Ishikawa (cell line): ENCODE measurements at regions not wholly inside any gene's neighbourhood (a gene's known extent, or its start where the extent isn't known, plus 50 kb on each side); places are given as distances from the start of the nearest gene placed in this dataset.

Experiments
- CEBPB ChIP-seq: IDR thresholded peaks from 2 replicates; pipeline ENCODE4 v1.6.1; 2012
- CREB1 ChIP-seq: IDR thresholded peaks from 2 replicates; pipeline ENCODE4 v1.6.1; 2012; ENCODE audit warnings: low read depth
- EGR1 ChIP-seq: IDR thresholded peaks from 2 replicates; pipeline ENCODE4 v1.6.1; 2012
- EP300 ChIP-seq: IDR thresholded peaks from 2 replicates; pipeline ENCODE4 v1.6.1; 2012; ENCODE audit warnings: borderline replicate concordance
- FOXM1 ChIP-seq: IDR thresholded peaks from 2 replicates; pipeline ENCODE4 v1.6.1; 2012; ENCODE audit warnings: low read depth, borderline replicate concordance
- NFIC ChIP-seq: IDR thresholded peaks from 2 replicates; pipeline ENCODE4 v1.6.1; 2012
- RAD21 ChIP-seq: IDR thresholded peaks from 2 replicates; pipeline ENCODE4 v1.6.1; 2012; ENCODE audit warnings: low read depth
- TAF1 ChIP-seq: IDR thresholded peaks from 2 replicates; pipeline ENCODE4 v1.6.1; 2012; ENCODE audit warnings: low read depth, mild to moderate bottlenecking
- TCF12 ChIP-seq: IDR thresholded peaks from 2 replicates; pipeline ENCODE4 v1.6.1; 2012; ENCODE audit warnings: low read depth
- TEAD4 ChIP-seq: IDR thresholded peaks from 2 replicates; pipeline ENCODE4 v1.6.1; 2012
- YY1 ChIP-seq: IDR thresholded peaks from 2 replicates; pipeline ENCODE4 v1.6.1; 2012; ENCODE audit warnings: low read depth
- ZBTB7A ChIP-seq: IDR thresholded peaks from 2 replicates; pipeline ENCODE4 v1.6.1; 2012; ENCODE audit warnings: low read depth
- TF ChIP-seq, protein P1 (sequence below): IDR thresholded peaks from 2 replicates; pipeline ENCODE4 v1.6.1; 2012
- TF ChIP-seq, protein P2 (sequence below): IDR thresholded peaks from 2 replicates; pipeline ENCODE4 v1.6.1; 2012; ENCODE audit warnings: low read depth, mild to moderate bottlenecking
- TF ChIP-seq, protein P3 (sequence below): IDR thresholded peaks from 2 replicates; pipeline ENCODE4 v1.6.1; 2012

DNA sequence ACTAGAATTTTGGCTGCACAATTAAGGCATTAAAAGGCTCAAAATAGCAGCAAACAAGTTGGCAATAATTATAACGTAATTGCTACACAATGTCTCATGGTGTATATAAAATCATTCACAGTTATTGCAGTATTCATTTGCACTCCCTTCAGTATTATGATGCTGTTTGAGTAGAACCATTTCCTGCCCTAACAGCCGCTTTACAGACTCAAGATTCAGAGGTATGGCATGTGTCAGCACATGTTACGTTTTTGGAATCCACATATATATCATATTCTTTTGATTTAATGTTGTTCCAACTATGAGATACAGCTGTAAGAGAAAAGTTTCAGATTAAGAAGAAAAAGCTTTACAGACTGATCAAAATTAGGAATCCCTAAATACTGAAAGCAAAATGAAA is 56.3 kb upstream of the NCKAP5 start:
- no peak for TF ChIP-seq TCF12
- TF ChIP-seq, protein P1, sequence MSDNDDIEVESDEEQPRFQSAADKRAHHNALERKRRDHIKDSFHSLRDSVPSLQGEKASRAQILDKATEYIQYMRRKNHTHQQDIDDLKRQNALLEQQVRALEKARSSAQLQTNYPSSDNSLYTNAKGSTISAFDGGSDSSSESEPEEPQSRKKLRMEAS, result no peak
- no peak for TF ChIP-seq TEAD4
- TF ChIP-seq, protein P2, sequence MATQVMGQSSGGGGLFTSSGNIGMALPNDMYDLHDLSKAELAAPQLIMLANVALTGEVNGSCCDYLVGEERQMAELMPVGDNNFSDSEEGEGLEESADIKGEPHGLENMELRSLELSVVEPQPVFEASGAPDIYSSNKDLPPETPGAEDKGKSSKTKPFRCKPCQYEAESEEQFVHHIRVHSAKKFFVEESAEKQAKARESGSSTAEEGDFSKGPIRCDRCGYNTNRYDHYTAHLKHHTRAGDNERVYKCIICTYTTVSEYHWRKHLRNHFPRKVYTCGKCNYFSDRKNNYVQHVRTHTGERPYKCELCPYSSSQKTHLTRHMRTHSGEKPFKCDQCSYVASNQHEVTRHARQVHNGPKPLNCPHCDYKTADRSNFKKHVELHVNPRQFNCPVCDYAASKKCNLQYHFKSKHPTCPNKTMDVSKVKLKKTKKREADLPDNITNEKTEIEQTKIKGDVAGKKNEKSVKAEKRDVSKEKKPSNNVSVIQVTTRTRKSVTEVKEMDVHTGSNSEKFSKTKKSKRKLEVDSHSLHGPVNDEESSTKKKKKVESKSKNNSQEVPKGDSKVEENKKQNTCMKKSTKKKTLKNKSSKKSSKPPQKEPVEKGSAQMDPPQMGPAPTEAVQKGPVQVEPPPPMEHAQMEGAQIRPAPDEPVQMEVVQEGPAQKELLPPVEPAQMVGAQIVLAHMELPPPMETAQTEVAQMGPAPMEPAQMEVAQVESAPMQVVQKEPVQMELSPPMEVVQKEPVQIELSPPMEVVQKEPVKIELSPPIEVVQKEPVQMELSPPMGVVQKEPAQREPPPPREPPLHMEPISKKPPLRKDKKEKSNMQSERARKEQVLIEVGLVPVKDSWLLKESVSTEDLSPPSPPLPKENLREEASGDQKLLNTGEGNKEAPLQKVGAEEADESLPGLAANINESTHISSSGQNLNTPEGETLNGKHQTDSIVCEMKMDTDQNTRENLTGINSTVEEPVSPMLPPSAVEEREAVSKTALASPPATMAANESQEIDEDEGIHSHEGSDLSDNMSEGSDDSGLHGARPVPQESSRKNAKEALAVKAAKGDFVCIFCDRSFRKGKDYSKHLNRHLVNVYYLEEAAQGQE, result no peak
- TF ChIP-seq EGR1, result no peak
- no peak for TF ChIP-seq FOXM1
- TF ChIP-seq YY1, result no peak
- TF ChIP-seq ZBTB7A, result no peak
- no peak for TF ChIP-seq CREB1
- no peak for TF ChIP-seq EP300
- no peak for TF ChIP-seq RAD21

DNA sequence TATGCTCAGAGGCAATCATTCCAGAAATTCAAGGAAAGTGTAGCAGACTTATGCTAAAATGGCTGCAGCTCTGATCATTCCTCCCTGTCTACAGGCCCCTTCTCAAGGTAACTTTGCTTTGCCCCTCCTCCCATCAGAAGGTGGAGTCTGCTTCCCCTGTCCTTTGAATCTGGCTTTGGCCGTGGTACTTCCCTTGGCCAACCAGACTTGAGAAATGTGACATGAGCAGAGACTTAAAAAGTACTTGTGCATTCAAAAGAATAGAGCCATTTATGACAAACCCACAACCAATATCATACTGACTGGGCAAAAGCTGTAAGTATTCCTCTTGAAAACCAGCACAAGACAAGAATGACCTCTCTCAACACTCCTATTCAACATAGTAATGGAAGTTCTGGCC is 59.5 kb upstream of the NCKAP5 start:
- TF ChIP-seq TCF12 (no peak), EP300 (no peak), TAF1 (no peak), ZBTB7A (no peak), CREB1 (no peak), NFIC (no peak), FOXM1 (no peak)
- TF ChIP-seq, protein P2, result no peak
- TF ChIP-seq, protein P1, result no peak

DNA sequence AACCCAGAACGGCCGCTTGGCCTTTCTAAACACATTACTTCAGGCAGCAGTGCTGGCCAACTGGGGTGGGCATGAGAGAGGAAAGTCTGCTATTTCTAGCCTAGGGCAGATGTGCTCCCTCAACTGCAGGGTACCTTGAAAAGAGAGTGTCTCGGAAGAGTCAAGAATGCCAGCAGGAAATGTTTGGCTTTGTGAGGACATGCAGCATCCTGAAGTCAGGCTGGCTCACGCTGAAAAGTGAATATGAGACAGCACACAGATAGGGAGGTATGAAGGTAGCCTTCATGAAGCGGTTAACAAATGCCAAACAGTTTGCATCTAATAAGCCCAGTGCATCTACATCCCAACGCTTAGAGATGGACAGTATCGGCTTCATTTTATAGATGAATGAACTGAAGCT is 65.0 kb upstream of the NCKAP5 start:
- TF ChIP-seq EP300, result no peak
- TF ChIP-seq, protein P3, sequence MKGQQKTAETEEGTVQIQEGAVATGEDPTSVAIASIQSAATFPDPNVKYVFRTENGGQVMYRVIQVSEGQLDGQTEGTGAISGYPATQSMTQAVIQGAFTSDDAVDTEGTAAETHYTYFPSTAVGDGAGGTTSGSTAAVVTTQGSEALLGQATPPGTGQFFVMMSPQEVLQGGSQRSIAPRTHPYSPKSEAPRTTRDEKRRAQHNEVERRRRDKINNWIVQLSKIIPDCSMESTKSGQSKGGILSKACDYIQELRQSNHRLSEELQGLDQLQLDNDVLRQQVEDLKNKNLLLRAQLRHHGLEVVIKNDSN, result no peak
- TF ChIP-seq, protein P1, result no peak
- no peak for TF ChIP-seq CEBPB
- TF ChIP-seq ZBTB7A, result no peak
- no peak for TF ChIP-seq RAD21
- TF ChIP-seq CREB1, result no peak
- no peak for TF ChIP-seq YY1
- no peak for TF ChIP-seq EGR1
- no peak for TF ChIP-seq TAF1
- TF ChIP-seq FOXM1, result no peak
- no peak for TF ChIP-seq NFIC

DNA sequence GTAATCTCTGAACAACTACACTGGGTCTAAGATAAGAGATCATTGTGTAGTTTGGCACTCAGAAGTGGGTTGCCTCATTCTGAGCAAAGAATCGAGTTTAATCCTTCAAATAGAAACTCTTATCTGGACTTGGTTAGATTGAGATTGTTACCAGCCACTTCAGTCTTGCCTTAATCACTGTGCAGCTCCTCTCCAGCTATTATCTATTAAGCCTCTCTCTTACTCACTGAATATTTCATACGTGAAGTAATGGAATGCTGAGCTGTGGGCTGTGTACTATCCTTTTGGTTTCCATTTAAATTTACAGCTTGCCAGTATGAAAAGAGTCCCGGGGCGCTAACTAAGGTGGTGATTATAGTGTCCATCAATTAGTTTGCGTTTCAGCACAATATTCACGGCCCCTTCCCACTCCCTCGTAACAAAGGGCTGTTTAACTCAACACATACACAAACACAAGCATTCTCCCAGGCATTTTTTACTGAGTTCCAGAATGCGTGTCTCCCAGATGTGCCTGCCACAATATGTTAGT is 65.7 kb upstream of the NCKAP5 start:
- TF ChIP-seq EGR1 (no peak), CEBPB (no peak), TCF12 (no peak), EP300 (no peak), FOXM1 (no peak), TEAD4 (no peak), ZBTB7A (no peak), RAD21 (no peak), TAF1 (no peak), NFIC (no peak), CREB1 (no peak), YY1 (no peak)
- TF ChIP-seq, protein P3, result no peak
- TF ChIP-seq, protein P2, result no peak
- TF ChIP-seq, protein P1, result no peak
